ENCODE measurements at regions not wholly inside any gene's neighbourhood (a gene's known extent, or its start where the extent isn't known, plus 50 kb on each side); places are given as distances from the start of the nearest gene placed in this dataset.

- no peak overlapping the region for H3K9ac ChIP-seq (ENCODE audit: insufficient read depth, low read depth, low read length)
- no peaks in the 10 kb centered on the region for H4K20me1 ChIP-seq (ENCODE audit: insufficient read depth, low read length)
- H3K27me3 ChIP-seq (ENCODE audit: control insufficient read depth in 1 of 2, insufficient read depth in 2 of 2, low read length in 2 of 2): no peaks in the 10 kb centered on the region
- in situ Hi-C loops (cut with HindIII; ENCODE audit: extremely low pct_ligation_motif_present, low pct_unique_long_range_greater_than_20kb): no loop called here
- H3K4me3 ChIP-seq (replicated peaks in 1 of 3; ENCODE audit: insufficient read depth in 1 of 3, low read depth in 2 of 3, low read length in 3 of 3): no peak overlapping the region
- peaks cover 21% of the 10 kb centered on the region for H3K9me3 ChIP-seq (ENCODE audit: low read length)
- CTCF ChIA-PET (ENCODE audit: low intra/inter-chr PET ratio, low total read pairs): no interaction called here
- POLR2A ChIA-PET: no interaction called here
- H2AFZ ChIP-seq (ENCODE audit: low read length): no peak overlapping the region
- intact Hi-C loops (cut with micrococcal nuclease; ENCODE audit: unreplicated experiment): no loop called here
- H3K4me1 ChIP-seq (ENCODE audit: insufficient read depth, low read length): no peaks in the 10 kb centered on the region
- no peaks in the 10 kb centered on the region for H3K36me3 ChIP-seq (replicated peaks in 1 of 2; ENCODE audit: control insufficient read depth in 1 of 2, insufficient read depth in 2 of 2, low read length in 2 of 2)
- H3K27ac ChIP-seq (ENCODE audit: extremely low read length, insufficient read depth, low read length): no peak overlapping the region
- ATAC-seq (no peak), FAIRE-seq (no peak), DNase-seq (ENCODE audit: low spot score) (no peak)
- no peaks in the 10 kb centered on the region for H3K79me2 ChIP-seq (ENCODE audit: insufficient read depth, low read length)
- BruUV-seq (replicated peaks): no TSS peak
- H3K4me2 ChIP-seq (ENCODE audit: low read depth, low read length): no peak overlapping the region
- no peak for TF ChIP-seq ZFP82 (CRISPR knock-in tag; IDR thresholded peaks at IDR 0.05; ENCODE audit: borderline replicate concordance)
- no peak for TF ChIP-seq ZNF383 (CRISPR knock-in tag; IDR thresholded peaks at IDR 0.05; ENCODE audit: borderline replicate concordance)
- TF ChIP-seq MAFK (conservative IDR thresholded peaks at IDR 0.05 in 1 of 2, IDR thresholded peaks at IDR 0.05 in 1 of 2; ENCODE audit: low read length in 2 of 2): peak; percentile 81 to 84
- peak; percentile 84 for TF ChIP-seq MAFF (IDR thresholded peaks at IDR 0.05; ENCODE audit: low read depth, low read length)
Observed at GRCh38 chr20:52829111-52829510, 143.0 kb upstream of the TSHZ2 start.

- H3K27me3 ChIP-seq (ENCODE audit: control insufficient read depth in 1 of 2, insufficient read depth in 2 of 2, low read length in 2 of 2): no peaks in the 10 kb centered on the region
- ChIA-PET POLR2A (no interaction called here), CTCF (ENCODE audit: low intra/inter-chr PET ratio, low total read pairs) (no interaction called here)
- H3K4me2 ChIP-seq (ENCODE audit: low read depth, low read length): no peak overlapping the region
- in situ Hi-C loops (cut with HindIII; ENCODE audit: extremely low pct_ligation_motif_present, low pct_unique_long_range_greater_than_20kb): no loop called here
- H3K9ac ChIP-seq (ENCODE audit: insufficient read depth, low read depth, low read length): no peak overlapping the region
- H4K20me1 ChIP-seq (ENCODE audit: insufficient read depth, low read length): no peaks in the 10 kb centered on the region
- H3K27ac ChIP-seq (ENCODE audit: extremely low read length, insufficient read depth, low read length): no peak overlapping the region
- 12% methylated on average over 1 of the region's 1 CpG for WGBS (ENCODE audit: low lambda C conversion rate)
- DNase-seq (ENCODE audit: low spot score): no peak
- H3K36me3 ChIP-seq (replicated peaks in 1 of 2; ENCODE audit: control insufficient read depth in 1 of 2, insufficient read depth in 2 of 2, low read length in 2 of 2): no peaks in the 10 kb centered on the region
- H3K79me2 ChIP-seq (ENCODE audit: insufficient read depth, low read length): no peaks in the 10 kb centered on the region
- H3K9me3 ChIP-seq (ENCODE audit: low read length): peaks cover 21% of the 10 kb centered on the region
- FAIRE-seq: no peak
- no TSS peak for BruUV-seq (replicated peaks)
- H3K4me1 ChIP-seq (ENCODE audit: insufficient read depth, low read length): no peaks in the 10 kb centered on the region
- ATAC-seq: no peak
- intact Hi-C loops (cut with micrococcal nuclease; ENCODE audit: unreplicated experiment): no loop called here
- H2AFZ ChIP-seq (ENCODE audit: low read length): no peak overlapping the region
- no peak overlapping the region for H3K4me3 ChIP-seq (replicated peaks in 1 of 3; ENCODE audit: insufficient read depth in 1 of 3, low read depth in 2 of 3, low read length in 3 of 3)
- TF ChIP-seq SMAD1 (CRISPR knock-in tag; IDR thresholded peaks at IDR 0.05; ENCODE audit: borderline replicate concordance, low read depth) (no peak), SOX13 (IDR thresholded peaks at IDR 0.05) (no peak), SOX13 (CRISPR knock-in tag; conservative IDR thresholded peaks at IDR 0.05 in 1 of 2, IDR thresholded peaks at IDR 0.05 in 1 of 2) (no peak), ZFP82 (CRISPR knock-in tag; IDR thresholded peaks at IDR 0.05; ENCODE audit: borderline replicate concordance) (no peak), GATAD1 (CRISPR knock-in tag; IDR thresholded peaks at IDR 0.05) (no peak), ZFP62 (CRISPR knock-in tag; IDR thresholded peaks at IDR 0.05) (no peak), ZBTB25 (CRISPR knock-in tag; IDR thresholded peaks at IDR 0.05) (no peak), DNMT3B (CRISPR knock-in tag; conservative IDR thresholded peaks at IDR 0.05) (no peak), HMGA1 (CRISPR knock-in tag; conservative IDR thresholded peaks at IDR 0.05) (no peak), ZNF333 (CRISPR knock-in tag; IDR thresholded peaks at IDR 0.05; ENCODE audit: borderline replicate concordance) (no peak), NFRKB (IDR thresholded peaks at IDR 0.05) (no peak), ZNF432 (CRISPR knock-in tag; IDR thresholded peaks at IDR 0.05; ENCODE audit: borderline replicate concordance) (no peak), ZC3H13 (CRISPR knock-in tag; IDR thresholded peaks at IDR 0.05) (no peak), ZSCAN21 (CRISPR knock-in tag; IDR thresholded peaks at IDR 0.05; ENCODE audit: borderline replicate concordance) (no peak), ELF4 (CRISPR knock-in tag; IDR thresholded peaks at IDR 0.05; ENCODE audit: borderline replicate concordance) (no peak), STAG1 (CRISPR knock-in tag; IDR thresholded peaks at IDR 0.05) (no peak), CBX2 (IDR thresholded peaks at IDR 0.05; ENCODE audit: low read depth, low read length) (no peak), CBX2 (CRISPR knock-in tag; IDR thresholded peaks at IDR 0.05; ENCODE audit: low read depth) (no peak), ZNF235 (CRISPR knock-in tag; IDR thresholded peaks at IDR 0.05; ENCODE audit: borderline replicate concordance) (no peak)
Observed at GRCh38 chr20:52828199-52828598, 144.0 kb upstream of the TSHZ2 start.
